Fibroblast of lung (primary cell): ENCODE measurements at regions not wholly inside any gene's neighbourhood (a gene's known extent, or its start where the extent isn't known, plus 50 kb on each side); places are given as distances from the start of the nearest gene placed in this dataset.

Experiments used
- EZH2 ChIP-seq: IDR thresholded peaks from 2 replicates; pipeline ENCODE4 v1.5.1; 2012; ENCODE audit warnings: low read length, control low read depth, mild to moderate bottlenecking; ENCODE audit errors: missing control alignments
- TF ChIP-seq, protein P1 (sequence below), 2 donors: IDR thresholded peaks in 1 of 2; conservative IDR thresholded peaks in 1 of 2; 1 replicate in 1 of 2; 2 replicates in 1 of 2; pipeline ENCODE4 v1.5.1; 2011 to 2012; ENCODE audit warnings: low read length in 2 of 2, control low read depth in 1 of 2, inconsistent platforms in 1 of 2, low read depth in 1 of 2, mild to moderate bottlenecking in 1 of 2

GRCh38 chrX:34325460-34325859 lies 193.3 kb upstream of the FAM47A start:
- TF ChIP-seq, protein P1, sequence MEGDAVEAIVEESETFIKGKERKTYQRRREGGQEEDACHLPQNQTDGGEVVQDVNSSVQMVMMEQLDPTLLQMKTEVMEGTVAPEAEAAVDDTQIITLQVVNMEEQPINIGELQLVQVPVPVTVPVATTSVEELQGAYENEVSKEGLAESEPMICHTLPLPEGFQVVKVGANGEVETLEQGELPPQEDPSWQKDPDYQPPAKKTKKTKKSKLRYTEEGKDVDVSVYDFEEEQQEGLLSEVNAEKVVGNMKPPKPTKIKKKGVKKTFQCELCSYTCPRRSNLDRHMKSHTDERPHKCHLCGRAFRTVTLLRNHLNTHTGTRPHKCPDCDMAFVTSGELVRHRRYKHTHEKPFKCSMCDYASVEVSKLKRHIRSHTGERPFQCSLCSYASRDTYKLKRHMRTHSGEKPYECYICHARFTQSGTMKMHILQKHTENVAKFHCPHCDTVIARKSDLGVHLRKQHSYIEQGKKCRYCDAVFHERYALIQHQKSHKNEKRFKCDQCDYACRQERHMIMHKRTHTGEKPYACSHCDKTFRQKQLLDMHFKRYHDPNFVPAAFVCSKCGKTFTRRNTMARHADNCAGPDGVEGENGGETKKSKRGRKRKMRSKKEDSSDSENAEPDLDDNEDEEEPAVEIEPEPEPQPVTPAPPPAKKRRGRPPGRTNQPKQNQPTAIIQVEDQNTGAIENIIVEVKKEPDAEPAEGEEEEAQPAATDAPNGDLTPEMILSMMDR (conservative IDR thresholded peaks at IDR 0.05 in 1 of 2, IDR thresholded peaks at IDR 0.05 in 1 of 2; ENCODE audit: low read depth in 1 of 2, low read length in 2 of 2), result no peak
- TF ChIP-seq EZH2, result no peak
